ENCODE measurements at regions not wholly inside any gene's neighbourhood (a gene's known extent, or its start where the extent isn't known, plus 50 kb on each side); places are given as distances from the start of the nearest gene placed in this dataset.

DNA sequence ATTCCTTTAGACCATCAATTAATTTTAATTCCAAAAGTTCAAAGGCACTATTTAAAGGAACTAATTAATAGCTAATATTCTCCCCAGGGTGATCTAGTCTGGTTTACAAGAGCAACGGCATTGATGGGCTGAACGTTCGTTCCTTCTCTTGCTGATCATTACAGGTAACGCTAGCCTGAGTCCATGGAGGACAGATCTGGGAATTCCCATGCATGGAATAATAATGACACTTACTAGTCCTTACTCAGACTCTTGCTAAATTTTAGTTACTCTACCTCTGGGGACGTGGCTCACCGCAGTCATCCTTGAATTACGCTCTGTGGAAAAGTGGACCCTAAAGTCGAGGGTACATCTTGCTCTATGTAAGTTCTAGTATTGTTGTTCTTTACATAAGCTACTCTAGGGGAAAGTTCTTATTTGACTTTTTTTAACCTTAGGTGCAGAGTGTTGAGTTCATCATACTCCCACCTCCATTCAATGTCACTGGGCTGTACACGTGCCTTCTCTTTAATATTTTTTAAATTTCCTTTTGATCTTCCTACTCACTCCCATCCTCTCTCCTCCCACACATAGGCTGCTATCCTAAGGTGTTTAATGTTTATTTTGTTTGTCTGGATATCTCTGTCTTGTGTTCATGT is 133.9 kb downstream of the ZNF281 start:
- no peaks in the 10 kb centered on the region for H3K9me3 ChIP-seq (ENCODE audit: control insufficient read depth, low read depth, low read length)
- no peaks in the 10 kb centered on the region for H3K4me1 ChIP-seq (ENCODE audit: control insufficient read depth, low read depth, low read length)
- H3K9ac ChIP-seq (ENCODE audit: low read length) = no peak overlapping the region
- no peaks in the 10 kb centered on the region for H3K27me3 ChIP-seq (ENCODE audit: control insufficient read depth, insufficient read depth, low read length)
- no peak overlapping the region for H3K4me3 ChIP-seq (ENCODE audit: low read length)
- H3K27ac ChIP-seq (ENCODE audit: low read length) = no peak overlapping the region
- no peaks in the 10 kb centered on the region for H3K36me3 ChIP-seq (ENCODE audit: control insufficient read depth, low read depth, low read length)

DNA sequence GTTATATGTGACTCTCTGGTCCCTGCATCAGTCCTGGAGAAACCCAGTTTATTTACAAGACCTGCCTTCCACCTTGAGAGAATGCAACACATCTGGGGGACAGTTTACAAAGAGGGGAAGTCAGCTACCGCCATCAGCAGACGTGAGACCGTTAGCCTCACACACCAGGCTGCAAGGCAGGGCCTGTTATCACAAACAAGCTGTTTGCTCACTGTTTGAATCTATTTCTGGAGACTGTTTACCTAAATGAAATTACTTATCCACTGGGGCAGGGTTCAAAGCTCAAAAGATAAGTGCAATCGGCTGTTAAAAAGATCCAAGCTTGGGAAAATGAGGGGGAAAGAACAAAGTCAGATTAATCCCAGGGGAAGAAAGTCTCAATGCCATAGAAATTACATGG is 134.4 kb downstream of the ZNF281 start:
- no peaks in the 10 kb centered on the region for H3K27me3 ChIP-seq (ENCODE audit: control insufficient read depth, insufficient read depth, low read length)
- H3K4me1 ChIP-seq (ENCODE audit: control insufficient read depth, low read depth, low read length) = no peaks in the 10 kb centered on the region
- no peaks in the 10 kb centered on the region for H3K9me3 ChIP-seq (ENCODE audit: control insufficient read depth, low read depth, low read length)
- no peak overlapping the region for H3K9ac ChIP-seq (ENCODE audit: low read length)
- no peak overlapping the region for H3K4me3 ChIP-seq (ENCODE audit: low read length)
- H3K27ac ChIP-seq (ENCODE audit: low read length) = no peak overlapping the region
- no peaks in the 10 kb centered on the region for H3K36me3 ChIP-seq (ENCODE audit: control insufficient read depth, low read depth, low read length)

DNA sequence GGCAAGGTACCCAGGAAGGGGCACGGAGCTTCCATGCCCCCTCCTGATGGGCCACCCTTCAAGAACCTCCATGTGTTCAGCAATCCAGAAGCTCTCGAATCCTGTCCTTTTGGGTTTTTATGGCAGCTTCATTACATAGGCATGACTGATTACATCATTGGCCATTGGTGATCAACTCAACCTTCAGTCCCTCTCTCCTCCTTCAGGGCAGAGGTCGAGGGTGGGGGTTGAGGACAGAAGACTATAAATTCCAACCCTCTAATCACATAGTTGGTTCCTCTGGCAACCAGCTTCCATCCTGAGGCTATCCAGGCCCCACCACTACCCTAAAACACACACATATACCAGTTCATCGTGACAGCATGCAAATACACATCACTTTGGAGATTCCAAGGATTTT is 135.7 kb downstream of the ZNF281 start:
- Histone ChIP-seq H3K9ac (ENCODE audit: low read length) (no peak overlapping the region), H3K27ac (ENCODE audit: low read length) (no peak overlapping the region), H3K4me3 (ENCODE audit: low read length) (no peak overlapping the region), H3K4me1 (ENCODE audit: control insufficient read depth, low read depth, low read length) (no peaks in the 10 kb centered on the region), H3K27me3 (ENCODE audit: control insufficient read depth, insufficient read depth, low read length) (no peaks in the 10 kb centered on the region), H3K36me3 (ENCODE audit: control insufficient read depth, low read depth, low read length) (no peaks in the 10 kb centered on the region), H3K9me3 (ENCODE audit: control insufficient read depth, low read depth, low read length) (no peaks in the 10 kb centered on the region)

DNA sequence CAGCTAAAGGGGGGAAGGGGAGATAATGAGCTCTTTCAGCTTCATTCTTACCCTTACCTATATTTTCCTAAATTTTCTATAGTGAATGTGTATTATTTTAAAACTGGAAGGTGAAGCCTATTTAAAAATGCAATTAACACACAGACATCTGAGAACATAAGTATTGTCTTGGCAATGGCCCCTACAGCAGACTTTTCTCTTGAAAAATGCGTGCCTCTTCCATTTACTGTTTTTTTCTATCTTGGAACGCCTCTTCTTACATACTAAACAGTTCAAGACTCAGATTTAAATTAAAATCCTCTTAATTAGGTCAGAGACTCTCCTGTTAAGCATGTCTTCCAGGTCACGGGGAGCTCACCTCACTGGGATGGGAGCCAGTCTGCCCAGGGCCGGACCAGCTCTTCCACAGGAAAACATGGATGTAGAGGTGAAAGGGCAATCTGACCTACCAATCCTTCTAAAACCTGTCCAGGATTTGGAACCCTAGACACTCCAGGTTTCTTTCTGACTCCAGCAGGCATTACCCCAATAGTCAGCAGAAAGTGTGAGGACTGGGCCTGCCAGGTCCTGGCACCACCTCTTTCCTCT is 137.3 kb downstream of the ZNF281 start:
- no peak overlapping the region for H3K9ac ChIP-seq (ENCODE audit: low read length)

DNA sequence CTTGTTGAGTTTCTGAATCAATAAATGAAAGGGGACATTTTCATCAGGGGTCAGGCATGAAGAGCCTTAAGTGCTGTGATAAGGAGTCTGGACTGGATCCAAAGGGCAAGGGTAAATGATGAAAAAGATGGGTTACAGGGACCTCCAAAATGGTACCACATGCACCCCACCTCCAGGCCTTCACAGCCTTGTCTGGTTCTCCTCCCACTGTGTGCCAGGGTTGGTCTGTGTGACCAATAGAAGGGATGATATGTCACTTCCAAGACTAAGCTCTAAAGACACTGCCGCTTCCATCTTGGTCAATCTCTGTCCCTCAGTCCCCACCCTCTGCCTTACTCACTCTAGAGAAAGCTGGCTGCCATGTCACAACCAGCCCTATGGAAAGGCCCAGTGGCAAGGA is 140.6 kb downstream of the ZNF281 start:
- Histone ChIP-seq H3K9ac (ENCODE audit: low read length) (no peak overlapping the region), H3K4me1 (ENCODE audit: control insufficient read depth, low read depth, low read length) (no peaks in the 10 kb centered on the region), H3K27ac (ENCODE audit: low read length) (no peak overlapping the region), H3K27me3 (ENCODE audit: control insufficient read depth, insufficient read depth, low read length) (no peaks in the 10 kb centered on the region), H3K9me3 (ENCODE audit: control insufficient read depth, low read depth, low read length) (no peaks in the 10 kb centered on the region), H3K4me3 (ENCODE audit: low read length) (no peak overlapping the region), H3K36me3 (ENCODE audit: control insufficient read depth, low read depth, low read length) (no peaks in the 10 kb centered on the region)

More for the DNA sequence above, 137.3 kb downstream of the ZNF281 start:
- H3K4me3 ChIP-seq (ENCODE audit: low read length) = no peak overlapping the region
- no peak overlapping the region for H3K27ac ChIP-seq (ENCODE audit: low read length)
- no peaks in the 10 kb centered on the region for H3K36me3 ChIP-seq (ENCODE audit: control insufficient read depth, low read depth, low read length)
- H3K27me3 ChIP-seq (ENCODE audit: control insufficient read depth, insufficient read depth, low read length) = no peaks in the 10 kb centered on the region
- no peaks in the 10 kb centered on the region for H3K9me3 ChIP-seq (ENCODE audit: control insufficient read depth, low read depth, low read length)
- H3K4me1 ChIP-seq (ENCODE audit: control insufficient read depth, low read depth, low read length) = no peaks in the 10 kb centered on the region

DNA sequence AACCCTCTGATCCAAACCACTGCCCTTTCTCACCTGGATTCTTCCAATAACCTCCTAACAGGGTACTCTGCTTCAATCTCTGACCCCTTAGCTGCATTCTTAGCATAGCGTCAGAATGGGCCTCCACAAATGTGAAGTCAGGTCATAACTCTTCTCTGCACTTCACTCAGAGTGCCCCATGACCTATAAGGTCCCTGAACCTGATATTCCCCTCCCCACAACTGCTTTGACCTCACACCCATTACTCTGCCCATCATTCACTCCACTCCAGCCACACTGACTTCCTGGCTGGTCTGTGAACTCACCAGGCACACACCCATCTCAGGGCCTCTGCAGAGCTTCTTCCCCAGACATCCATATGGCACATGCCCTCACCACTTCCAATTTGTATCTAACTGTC is 141.9 kb downstream of the ZNF281 start:
- Histone ChIP-seq H3K9me3 (ENCODE audit: control insufficient read depth, low read depth, low read length) (no peaks in the 10 kb centered on the region), H3K36me3 (ENCODE audit: control insufficient read depth, low read depth, low read length) (no peaks in the 10 kb centered on the region), H3K4me1 (ENCODE audit: control insufficient read depth, low read depth, low read length) (no peaks in the 10 kb centered on the region), H3K27me3 (ENCODE audit: control insufficient read depth, insufficient read depth, low read length) (no peaks in the 10 kb centered on the region), H3K4me3 (ENCODE audit: low read length) (no peak overlapping the region), H3K9ac (ENCODE audit: low read length) (no peak overlapping the region), H3K27ac (ENCODE audit: low read length) (no peak overlapping the region)

DNA sequence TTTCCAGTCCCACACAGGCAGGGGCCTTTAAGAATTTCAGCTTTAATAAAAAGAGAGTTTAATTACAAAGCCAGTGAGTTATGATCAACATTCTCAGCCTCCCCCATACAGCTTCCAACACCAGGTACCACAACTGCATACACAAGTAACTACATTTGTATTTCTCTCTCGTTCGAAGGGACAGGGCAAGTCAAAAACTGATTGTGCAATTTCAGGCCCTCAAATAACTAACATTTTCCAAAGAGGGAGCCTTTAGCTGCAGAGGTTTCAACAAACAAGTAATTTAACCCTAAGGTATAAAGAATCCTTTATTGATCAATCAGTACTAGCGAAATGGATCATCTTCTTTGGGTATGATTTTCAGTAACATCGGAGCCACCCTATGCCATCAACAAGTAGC is 142.4 kb downstream of the ZNF281 start:
- Histone ChIP-seq H3K9me3 (ENCODE audit: control insufficient read depth, low read depth, low read length) (no peaks in the 10 kb centered on the region), H3K4me3 (ENCODE audit: low read length) (no peak overlapping the region), H3K27ac (ENCODE audit: low read length) (no peak overlapping the region), H3K36me3 (ENCODE audit: control insufficient read depth, low read depth, low read length) (no peaks in the 10 kb centered on the region), H3K9ac (ENCODE audit: low read length) (no peak overlapping the region), H3K4me1 (ENCODE audit: control insufficient read depth, low read depth, low read length) (no peaks in the 10 kb centered on the region), H3K27me3 (ENCODE audit: control insufficient read depth, insufficient read depth, low read length) (no peaks in the 10 kb centered on the region)

DNA sequence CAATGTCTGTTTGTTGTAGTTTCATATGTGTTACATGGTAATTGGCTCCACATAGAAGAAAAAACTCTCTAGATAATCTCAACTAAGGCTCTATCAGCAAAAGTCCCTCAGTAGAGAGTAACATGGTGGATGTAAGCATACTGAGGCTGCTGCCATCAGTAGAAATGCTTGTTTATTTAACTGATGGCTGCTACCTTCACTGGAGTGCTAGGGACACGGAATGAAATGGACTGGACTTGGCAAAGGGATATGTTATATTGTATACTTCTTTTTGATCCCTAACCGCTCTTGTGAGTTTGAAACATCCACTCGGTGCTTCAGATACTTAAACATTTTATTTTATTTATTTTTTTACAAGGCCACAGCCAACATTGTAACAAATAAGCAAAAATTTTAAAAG is 143.0 kb downstream of the ZNF281 start:
- Histone ChIP-seq H3K27me3 (ENCODE audit: control insufficient read depth, insufficient read depth, low read length) (no peaks in the 10 kb centered on the region), H3K36me3 (ENCODE audit: control insufficient read depth, low read depth, low read length) (no peaks in the 10 kb centered on the region)

DNA sequence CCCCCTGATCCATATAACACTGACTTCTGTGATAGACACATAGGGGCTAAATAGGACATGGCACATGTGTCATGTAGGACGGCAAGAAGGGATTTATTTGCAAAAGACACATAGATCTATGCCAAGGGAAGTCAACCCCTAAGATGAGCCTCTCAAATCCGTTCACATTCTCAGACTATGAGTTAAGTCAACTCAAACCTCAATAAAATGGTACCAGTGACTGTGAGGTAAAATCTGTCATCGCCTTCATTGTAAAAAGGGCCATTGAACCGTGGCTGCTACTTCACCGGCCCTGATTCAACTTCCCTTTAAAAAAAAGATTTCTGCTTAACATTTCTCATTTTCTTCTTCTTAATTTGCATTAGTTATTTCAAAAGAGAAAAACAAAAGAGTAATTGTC is 144.0 kb downstream of the ZNF281 start:
- Histone ChIP-seq H3K9ac (ENCODE audit: low read length) (no peak overlapping the region), H3K27me3 (ENCODE audit: control insufficient read depth, insufficient read depth, low read length) (no peaks in the 10 kb centered on the region), H3K27ac (ENCODE audit: low read length) (no peak overlapping the region), H3K9me3 (ENCODE audit: control insufficient read depth, low read depth, low read length) (no peaks in the 10 kb centered on the region), H3K36me3 (ENCODE audit: control insufficient read depth, low read depth, low read length) (no peaks in the 10 kb centered on the region), H3K4me1 (ENCODE audit: control insufficient read depth, low read depth, low read length) (no peaks in the 10 kb centered on the region), H3K4me3 (ENCODE audit: low read length) (no peak overlapping the region)

More for the DNA sequence above, 143.0 kb downstream of the ZNF281 start:
- Histone ChIP-seq H3K27ac (ENCODE audit: low read length) (no peak overlapping the region), H3K9me3 (ENCODE audit: control insufficient read depth, low read depth, low read length) (no peaks in the 10 kb centered on the region), H3K4me1 (ENCODE audit: control insufficient read depth, low read depth, low read length) (no peaks in the 10 kb centered on the region), H3K4me3 (ENCODE audit: low read length) (no peak overlapping the region), H3K9ac (ENCODE audit: low read length) (no peak overlapping the region)

DNA sequence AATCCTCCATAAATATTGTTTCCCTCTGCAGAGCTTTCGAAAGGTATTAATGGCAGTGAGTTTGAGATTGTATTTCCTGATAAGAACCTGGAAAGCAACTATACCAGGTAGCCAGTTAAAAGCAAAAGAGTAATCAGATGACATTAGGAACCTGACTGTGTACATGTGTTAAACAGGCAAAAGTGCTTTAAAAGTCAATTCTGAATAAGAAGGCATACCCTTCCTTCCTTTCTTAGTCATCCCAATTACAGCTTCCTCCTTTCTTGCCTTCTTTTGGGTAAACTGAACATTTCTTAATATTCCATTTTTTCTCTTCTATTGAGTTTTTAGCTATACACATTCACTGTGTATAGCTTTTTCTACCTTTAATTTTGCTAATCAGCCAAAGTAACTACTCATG is 144.7 kb downstream of the ZNF281 start:
- Histone ChIP-seq H3K9ac (ENCODE audit: low read length) (no peak overlapping the region), H3K4me1 (ENCODE audit: control insufficient read depth, low read depth, low read length) (no peaks in the 10 kb centered on the region), H3K4me3 (ENCODE audit: low read length) (no peak overlapping the region), H3K36me3 (ENCODE audit: control insufficient read depth, low read depth, low read length) (no peaks in the 10 kb centered on the region), H3K9me3 (ENCODE audit: control insufficient read depth, low read depth, low read length) (no peaks in the 10 kb centered on the region), H3K27ac (ENCODE audit: low read length) (no peak overlapping the region), H3K27me3 (ENCODE audit: control insufficient read depth, insufficient read depth, low read length) (no peaks in the 10 kb centered on the region)

DNA sequence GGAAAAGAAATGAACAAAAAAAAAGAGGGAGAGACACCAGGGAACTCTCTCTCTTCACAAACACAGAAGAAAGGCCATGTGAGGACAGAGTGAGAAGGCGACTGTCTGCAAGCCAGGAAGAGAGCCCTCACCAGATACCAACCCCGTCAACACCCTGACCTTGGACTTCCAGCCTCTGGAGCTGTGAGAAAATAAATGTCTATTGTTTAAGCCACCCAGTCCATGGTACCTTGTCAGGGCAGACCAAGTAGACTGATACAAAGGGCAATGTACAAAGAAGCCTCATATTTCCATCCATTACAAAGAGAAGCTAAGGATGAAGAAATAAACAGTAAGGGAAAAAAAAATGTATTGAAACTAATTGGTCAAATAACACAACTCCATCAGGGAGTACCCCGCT is 146.6 kb downstream of the ZNF281 start:
- Histone ChIP-seq H3K27me3 (ENCODE audit: control insufficient read depth, insufficient read depth, low read length) (no peaks in the 10 kb centered on the region), H3K4me1 (ENCODE audit: control insufficient read depth, low read depth, low read length) (no peaks in the 10 kb centered on the region), H3K9ac (ENCODE audit: low read length) (no peak overlapping the region), H3K27ac (ENCODE audit: low read length) (no peak overlapping the region), H3K4me3 (ENCODE audit: low read length) (no peak overlapping the region), H3K36me3 (ENCODE audit: control insufficient read depth, low read depth, low read length) (no peaks in the 10 kb centered on the region), H3K9me3 (ENCODE audit: control insufficient read depth, low read depth, low read length) (no peaks in the 10 kb centered on the region)

DNA sequence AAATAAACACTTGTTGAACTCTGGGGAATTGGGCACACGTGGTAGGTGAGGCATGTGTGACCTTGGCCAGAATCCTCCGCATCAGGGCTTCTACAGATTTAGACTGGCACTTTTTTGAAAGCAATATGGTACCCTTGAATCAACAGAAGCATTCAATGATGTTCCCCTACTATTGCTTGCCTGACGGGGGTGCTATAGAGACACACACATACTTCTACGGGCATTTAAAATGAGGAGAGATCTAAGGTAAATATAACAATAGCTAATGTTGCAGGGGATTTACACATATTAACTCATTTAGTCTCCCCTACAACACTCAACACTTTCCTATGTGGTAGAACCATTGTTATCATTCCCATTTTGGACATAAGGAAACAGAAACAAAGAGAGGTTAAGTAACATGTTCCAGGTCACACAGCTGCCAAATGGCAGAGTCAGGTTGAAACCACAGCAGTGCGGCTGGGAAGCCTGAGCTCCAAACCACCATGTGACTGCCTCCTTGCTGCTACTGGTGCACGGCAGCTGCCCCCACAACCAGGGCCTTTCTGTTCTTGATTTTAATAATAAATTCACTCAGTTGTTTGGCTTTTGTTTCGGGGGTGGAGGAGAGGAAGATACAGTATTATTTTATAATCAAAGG is 147.4 kb downstream of the ZNF281 start:
- Histone ChIP-seq H3K9ac (ENCODE audit: low read length) (no peak overlapping the region), H3K4me1 (ENCODE audit: control insufficient read depth, low read depth, low read length) (no peaks in the 10 kb centered on the region), H3K27me3 (ENCODE audit: control insufficient read depth, insufficient read depth, low read length) (no peaks in the 10 kb centered on the region), H3K4me3 (ENCODE audit: low read length) (no peak overlapping the region), H3K9me3 (ENCODE audit: control insufficient read depth, low read depth, low read length) (no peaks in the 10 kb centered on the region), H3K27ac (ENCODE audit: low read length) (no peak overlapping the region), H3K36me3 (ENCODE audit: control insufficient read depth, low read depth, low read length) (no peaks in the 10 kb centered on the region)
